ENCODE measurements at regions not wholly inside any gene's neighbourhood (a gene's known extent, or its start where the extent isn't known, plus 50 kb on each side); places are given as distances from the start of the nearest gene placed in this dataset.
A peak's percentile ranks its signal among the peaks of the same experiment; 100 is the strongest.

- no peak for FAIRE-seq
- intact Hi-C loops (cut with DNase I), result no loop called here
- Histone ChIP-seq H3K27ac (ENCODE audit: low read depth in 2 of 2, low read length in 2 of 2) (no peak overlapping the region), H3K9me3 (ENCODE audit: control insufficient read depth in 2 of 3, insufficient read depth in 1 of 3, low read length in 3 of 3) (no peaks in the 10 kb centered on the region), H3K36me3 (ENCODE audit: control insufficient read depth in 2 of 3, insufficient read depth in 3 of 3, low read length in 3 of 3) (no peaks in the 10 kb centered on the region), H3K27me3 (ENCODE audit: control insufficient read depth, insufficient read depth, low read length) (no peaks in the 10 kb centered on the region), H3K9ac (ENCODE audit: low read length in 3 of 3) (no peak overlapping the region), H3K4me3 (ENCODE audit: low read length in 3 of 3) (no peak overlapping the region), H3K4me1 (ENCODE audit: control insufficient read depth in 2 of 3, insufficient read depth in 2 of 3, low read depth in 1 of 3, low read length in 3 of 3) (no peaks in the 10 kb centered on the region)
- TF ChIP-seq CTCF (IDR thresholded peaks at IDR 0.05; ENCODE audit: borderline replicate concordance, extremely low read depth, insufficient read depth), result no peak
- DNase-seq, result peak in 3 of 5 donors; percentile 10 to 40 (median 12)
These were observed 63.1 kb downstream of the BBS10 start for GRCh38 chr12:76284816-76285750.

GRCh38 chr12:76282744-76283143, 65.5 kb downstream of the BBS10 start:
- FAIRE-seq, result no peak
- Histone ChIP-seq H3K4me3 (ENCODE audit: low read length in 3 of 3) (no peak overlapping the region), H3K9ac (ENCODE audit: low read length in 3 of 3) (no peak overlapping the region), H3K36me3 (ENCODE audit: control insufficient read depth in 2 of 3, insufficient read depth in 3 of 3, low read length in 3 of 3) (no peaks in the 10 kb centered on the region), H3K27me3 (ENCODE audit: control insufficient read depth, insufficient read depth, low read length) (no peaks in the 10 kb centered on the region), H3K9me3 (ENCODE audit: control insufficient read depth in 2 of 3, insufficient read depth in 1 of 3, low read length in 3 of 3) (no peaks in the 10 kb centered on the region), H3K27ac (ENCODE audit: low read depth in 2 of 2, low read length in 2 of 2) (no peak overlapping the region), H3K4me1 (ENCODE audit: control insufficient read depth in 2 of 3, insufficient read depth in 2 of 3, low read depth in 1 of 3, low read length in 3 of 3) (no peaks in the 10 kb centered on the region)
- intact Hi-C loops (cut with DNase I), result no loop called here
- no peak for TF ChIP-seq CTCF (IDR thresholded peaks at IDR 0.05; ENCODE audit: borderline replicate concordance, extremely low read depth, insufficient read depth)
- DNase-seq, result no peak

GRCh38 chr12:76277480-76277879, 70.7 kb downstream of the BBS10 start:
- DNase-seq, result no peak

More at GRCh38 chr12:76277480-76277879, 70.7 kb downstream of the BBS10 start:
- Histone ChIP-seq H3K36me3 (ENCODE audit: control insufficient read depth in 2 of 3, insufficient read depth in 3 of 3, low read length in 3 of 3) (no peaks in the 10 kb centered on the region), H3K27ac (ENCODE audit: low read depth in 2 of 2, low read length in 2 of 2) (no peak overlapping the region), H3K27me3 (ENCODE audit: control insufficient read depth, insufficient read depth, low read length) (no peaks in the 10 kb centered on the region), H3K9ac (ENCODE audit: low read length in 3 of 3) (no peak overlapping the region), H3K4me1 (ENCODE audit: control insufficient read depth in 2 of 3, insufficient read depth in 2 of 3, low read depth in 1 of 3, low read length in 3 of 3) (no peaks in the 10 kb centered on the region), H3K4me3 (ENCODE audit: low read length in 3 of 3) (no peak overlapping the region), H3K9me3 (ENCODE audit: control insufficient read depth in 2 of 3, insufficient read depth in 1 of 3, low read length in 3 of 3) (no peaks in the 10 kb centered on the region)
- TF ChIP-seq CTCF (IDR thresholded peaks at IDR 0.05; ENCODE audit: borderline replicate concordance, extremely low read depth, insufficient read depth), result no peak
- intact Hi-C loops (cut with DNase I), result no loop called here
- no peak for FAIRE-seq
